Skin epidermis (tissue), 12 donors: ENCODE measurements at regions not wholly inside any gene's neighbourhood (a gene's known extent, or its start where the extent isn't known, plus 50 kb on each side); places are given as distances from the start of the nearest gene placed in this dataset.
"Not testable (repeated sequence)": the region's sequence is repeated elsewhere in the genome, so short reads cannot be mapped to it uniquely, and the experiment has no call there.

Experiments
- H3K27ac ChIP-seq, 21 experiments: fragments of 200-600 bp; sonication (generic) in 11 of 21; one replicate each; pipeline ENCODE4 v1.5.0; 2020; ENCODE audit warnings: mild to moderate bottlenecking in 3 of 21, inconsistent platforms in 2 of 21, moderate library complexity in 2 of 21
- H3K4me3 ChIP-seq, 7 experiments: fragments of 200-600 bp; sonication (generic) in 2 of 7; one replicate each; pipeline ENCODE4 v1.5.0; 2020; ENCODE audit warnings: inconsistent platforms in 2 of 7, mild to moderate bottlenecking in 2 of 7, moderate library complexity in 1 of 7

DNA sequence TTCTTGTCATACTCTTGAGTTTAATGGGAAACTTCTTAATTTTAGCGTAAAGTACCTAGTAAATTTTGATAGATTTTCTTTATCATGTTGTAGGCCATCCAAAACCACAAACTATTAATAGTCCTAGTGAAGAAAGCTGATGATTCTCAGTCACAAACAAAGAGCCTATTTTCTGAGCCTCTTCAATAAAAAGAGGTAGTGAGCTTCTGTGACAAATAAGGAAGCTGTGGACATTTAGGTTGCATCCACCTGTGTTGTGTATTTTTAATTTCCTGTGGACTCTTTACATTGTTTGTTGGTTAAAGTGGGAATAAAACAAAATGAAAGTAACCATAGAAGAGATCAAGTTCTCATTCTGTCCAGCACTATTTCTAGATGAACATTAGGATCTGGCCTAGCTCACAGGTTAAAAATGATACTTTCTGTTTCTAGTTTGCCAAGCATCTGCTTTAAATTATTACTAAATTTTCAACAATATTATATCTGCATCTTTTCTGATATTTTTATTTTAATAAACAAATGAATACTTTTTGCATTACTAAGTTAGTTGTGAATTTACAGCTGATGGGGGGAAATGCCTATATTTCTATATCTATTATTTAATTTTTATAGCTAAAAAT lies 702.2 kb upstream of the ADGRL4 start:
- no peak overlapping the region for H3K27ac ChIP-seq
- no peak overlapping the region for H3K4me3 ChIP-seq

DNA sequence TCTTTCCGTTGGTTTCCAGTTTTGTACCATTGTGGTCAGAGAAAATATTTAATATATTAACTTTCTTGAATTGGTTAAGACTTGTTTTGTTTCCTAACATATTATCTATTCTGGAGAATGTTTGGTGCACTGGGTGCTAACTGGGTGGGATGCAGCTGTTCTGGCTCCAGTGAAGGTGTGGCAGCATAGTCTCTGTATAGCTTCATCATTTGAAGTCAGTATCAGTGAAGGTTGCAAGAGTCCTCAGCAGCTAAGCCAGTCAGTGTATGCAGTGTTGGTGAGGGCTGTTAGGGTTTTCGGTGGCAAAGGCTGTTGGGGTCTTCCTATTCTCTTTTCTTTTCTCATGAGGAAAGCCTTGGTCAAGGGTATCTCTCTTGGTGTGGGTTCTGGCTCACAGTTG lies 698.7 kb upstream of the ADGRL4 start:
- H3K27ac ChIP-seq, result no peak overlapping the region
- H3K4me3 ChIP-seq, result no peak overlapping the region

DNA sequence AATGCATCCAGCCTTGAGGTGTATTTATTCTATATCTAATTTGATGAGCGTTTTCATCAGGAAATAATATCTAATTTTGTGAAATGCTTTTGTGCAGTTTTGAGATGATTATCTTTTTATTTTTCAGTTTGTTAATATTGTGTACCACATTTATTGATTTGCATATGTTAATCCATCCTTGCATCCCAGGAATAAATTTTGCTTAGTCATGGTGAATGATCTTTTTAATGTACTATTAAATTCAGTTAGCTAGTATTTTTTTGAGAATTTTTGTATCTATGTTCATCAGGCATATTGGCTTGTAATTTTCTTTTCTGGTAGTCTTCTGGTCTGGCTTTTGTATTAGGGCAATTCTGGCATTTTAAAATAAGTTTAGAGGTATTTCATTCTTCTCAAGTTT lies 697.5 kb upstream of the ADGRL4 start:
- Histone ChIP-seq H3K27ac (no peak overlapping the region), H3K4me3 (no peak overlapping the region)

DNA sequence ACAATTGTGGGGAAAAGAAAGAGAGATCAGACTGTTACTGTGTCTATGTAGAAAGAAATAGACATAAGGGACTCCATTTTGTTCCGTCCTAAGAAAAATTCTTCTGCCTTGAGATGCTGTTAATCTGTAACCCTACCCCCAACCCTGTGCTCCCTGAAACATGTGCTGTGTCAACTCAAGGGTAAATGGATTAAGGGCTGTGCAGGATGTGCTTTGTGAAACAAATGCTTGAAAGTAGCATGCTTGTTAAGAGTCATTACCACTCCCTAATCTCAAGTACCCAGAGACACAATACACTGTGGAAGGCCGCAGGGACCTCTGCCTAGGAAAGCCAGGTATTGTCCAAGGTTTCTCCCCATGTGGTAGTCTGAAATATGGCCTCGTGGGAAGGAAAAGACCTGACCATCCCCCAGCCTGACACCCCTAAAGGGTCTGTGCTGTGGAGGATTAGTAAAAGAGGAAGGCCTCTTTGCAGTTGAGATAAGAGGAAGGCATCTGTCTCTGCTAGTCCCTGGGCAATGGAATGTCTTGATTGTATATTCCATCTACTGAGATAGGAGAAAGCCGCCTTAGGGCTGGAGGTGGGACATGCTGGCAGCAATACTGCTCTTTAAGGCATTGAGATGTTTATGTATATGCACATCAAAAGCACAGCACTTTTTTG lies 695.9 kb upstream of the ADGRL4 start:
- H3K27ac ChIP-seq, H3K4me3 ChIP-seq: not testable (repeated sequence)

DNA sequence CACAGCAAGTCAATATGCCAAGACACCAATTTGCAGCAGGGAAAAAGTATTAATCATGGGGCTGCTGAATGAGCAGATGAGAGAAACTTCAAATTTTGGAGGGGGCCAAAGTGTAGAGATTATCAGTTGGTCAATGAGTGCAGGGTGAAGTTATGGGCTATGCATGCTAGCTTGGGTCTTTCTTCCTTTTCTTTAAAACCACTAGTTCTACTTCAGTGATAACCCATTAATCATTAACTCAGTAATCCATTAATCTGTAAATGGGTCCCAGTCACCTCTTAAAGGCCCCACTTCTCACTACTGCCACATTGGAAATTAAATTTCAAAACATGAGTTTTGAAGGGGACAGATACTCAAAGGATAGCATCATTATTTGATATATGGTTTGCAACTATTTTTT lies 688.6 kb upstream of the ADGRL4 start:
- H3K4me3 ChIP-seq, result no peak overlapping the region

DNA sequence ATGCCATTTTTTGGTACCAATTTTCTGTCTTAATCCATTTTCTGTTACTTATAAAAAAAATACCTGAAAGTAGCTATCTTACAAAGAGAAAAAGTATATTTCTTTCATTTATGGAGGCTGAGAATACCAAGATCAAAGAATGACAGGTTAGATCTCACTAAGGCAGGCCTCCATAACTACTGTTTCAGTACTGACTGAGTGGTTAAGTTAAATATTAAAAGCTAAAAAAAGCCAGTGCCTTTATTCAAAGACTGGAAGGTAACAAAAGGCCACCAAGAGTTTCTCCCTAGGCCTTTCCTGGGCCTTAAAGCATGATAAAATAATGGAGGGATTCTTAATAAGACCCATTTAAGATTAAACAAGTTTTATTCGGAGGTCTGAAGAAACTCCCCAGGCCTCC lies 687.7 kb upstream of the ADGRL4 start:
- H3K27ac ChIP-seq, result no peak overlapping the region

More for the DNA sequence above, 688.6 kb upstream of the ADGRL4 start:
- H3K27ac ChIP-seq, result no peak overlapping the region

DNA sequence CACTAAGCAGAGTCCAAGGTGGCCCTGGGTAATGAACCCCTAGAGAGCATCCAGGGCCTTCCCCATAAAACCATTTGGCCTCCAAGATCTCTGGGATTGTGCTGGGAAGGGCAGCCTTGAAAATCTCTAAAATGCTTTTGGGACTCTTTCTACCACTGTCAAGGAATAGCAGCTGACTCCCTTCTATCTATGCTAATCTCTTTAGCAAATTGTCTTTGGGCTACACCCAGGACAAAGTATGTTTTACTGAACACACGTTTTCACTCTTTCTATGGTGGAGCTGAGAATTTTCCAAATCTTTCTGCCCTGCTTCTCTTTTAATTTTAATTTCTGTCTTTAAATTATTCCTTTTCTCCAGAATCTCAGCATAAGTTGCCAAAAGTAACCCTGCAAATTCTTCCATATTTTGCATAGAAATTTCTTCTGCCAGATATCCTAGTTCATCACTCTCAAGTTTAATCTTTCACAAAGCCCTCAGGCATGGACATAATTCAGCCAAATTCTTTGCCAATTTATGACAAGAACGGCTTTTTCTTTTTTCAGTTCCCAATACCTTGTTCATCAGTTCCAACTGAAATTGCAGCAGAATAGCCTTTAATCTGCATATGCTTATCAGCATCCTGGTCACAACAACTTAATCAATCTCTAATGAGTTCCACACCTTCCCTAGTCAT lies 687.0 kb upstream of the ADGRL4 start:
- Histone ChIP-seq H3K4me3 (no peak overlapping the region), H3K27ac (no peak overlapping the region)

More for the DNA sequence above, 687.7 kb upstream of the ADGRL4 start:
- no peak overlapping the region for H3K4me3 ChIP-seq

DNA sequence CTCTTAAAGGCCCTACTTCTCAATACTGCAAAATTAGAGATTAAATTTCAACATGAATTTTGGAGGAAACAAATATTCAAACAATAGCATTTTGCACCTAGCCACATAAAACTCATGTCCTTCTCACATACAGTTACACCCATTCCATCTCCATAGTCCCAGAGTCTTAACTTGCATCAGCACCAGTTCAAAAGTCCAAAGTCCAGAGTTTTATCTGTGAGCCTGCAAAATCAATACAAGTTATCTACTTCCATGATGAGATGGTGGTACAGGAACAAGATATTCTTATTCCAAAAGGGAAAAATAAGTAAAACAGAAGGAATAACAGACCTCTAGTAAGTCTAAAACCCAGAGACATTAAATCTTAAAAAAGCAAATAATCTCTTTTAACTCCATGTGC lies 686.0 kb upstream of the ADGRL4 start:
- no peak overlapping the region for H3K4me3 ChIP-seq
- H3K27ac ChIP-seq, result no peak overlapping the region

DNA sequence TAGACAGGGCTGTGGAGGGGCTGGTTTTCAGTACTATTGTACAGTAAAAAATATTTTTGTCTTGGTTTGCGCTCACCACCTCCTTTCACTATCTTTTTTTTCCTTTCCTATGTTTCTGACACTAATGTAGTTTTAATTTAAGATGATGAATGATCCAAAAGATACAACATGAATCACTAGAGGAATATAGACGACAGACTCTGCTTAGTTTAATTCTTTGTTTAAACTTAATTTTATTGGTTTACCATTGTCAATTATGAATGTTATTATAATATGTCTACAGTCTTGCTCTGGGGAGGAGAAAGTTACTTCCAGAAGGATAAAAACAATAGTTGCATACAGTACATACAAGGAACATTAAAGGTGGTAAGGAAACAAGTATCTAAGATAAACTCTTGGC lies 682.4 kb upstream of the ADGRL4 start:
- Histone ChIP-seq H3K4me3 (no peak overlapping the region), H3K27ac (no peak overlapping the region)

DNA sequence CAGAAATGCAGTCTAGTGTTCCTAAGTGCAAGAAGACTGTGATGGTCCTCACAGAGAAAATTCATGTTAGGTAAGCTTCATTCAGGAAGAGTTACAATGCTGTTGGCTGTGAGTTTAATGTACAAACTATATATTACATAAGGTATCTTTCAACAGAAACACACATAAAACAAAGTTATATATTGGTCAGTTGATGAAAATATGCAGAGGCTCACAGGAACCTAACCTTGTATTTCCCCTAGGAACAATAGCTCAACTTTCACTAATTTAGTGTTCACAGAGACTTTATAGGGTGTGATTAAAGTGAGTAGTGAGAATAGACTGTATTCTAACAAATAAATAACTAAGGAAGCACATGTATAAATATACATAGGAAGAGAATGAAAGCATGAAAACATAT lies 676.9 kb upstream of the ADGRL4 start:
- Histone ChIP-seq H3K4me3 (no peak overlapping the region), H3K27ac (no peak overlapping the region)

DNA sequence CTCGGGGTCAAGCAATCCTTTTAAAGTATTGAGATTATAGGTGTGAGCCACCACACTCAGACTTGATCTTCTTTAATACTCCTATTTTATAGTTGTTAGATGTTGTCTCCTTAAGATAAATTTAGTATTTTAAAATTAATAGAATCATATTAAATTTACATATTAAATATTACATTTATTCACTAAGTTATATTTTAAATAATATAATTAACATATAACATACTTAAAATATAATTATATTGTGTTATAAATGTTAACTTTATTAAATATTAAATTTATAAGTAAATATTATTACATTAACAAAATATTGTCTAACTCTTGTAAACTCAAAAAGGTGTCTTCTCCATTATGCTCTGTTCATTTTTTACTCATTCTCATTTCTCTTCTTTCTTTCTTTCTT lies 675.9 kb upstream of the ADGRL4 start:
- H3K4me3 ChIP-seq, result no peak overlapping the region
- no peak overlapping the region for H3K27ac ChIP-seq

DNA sequence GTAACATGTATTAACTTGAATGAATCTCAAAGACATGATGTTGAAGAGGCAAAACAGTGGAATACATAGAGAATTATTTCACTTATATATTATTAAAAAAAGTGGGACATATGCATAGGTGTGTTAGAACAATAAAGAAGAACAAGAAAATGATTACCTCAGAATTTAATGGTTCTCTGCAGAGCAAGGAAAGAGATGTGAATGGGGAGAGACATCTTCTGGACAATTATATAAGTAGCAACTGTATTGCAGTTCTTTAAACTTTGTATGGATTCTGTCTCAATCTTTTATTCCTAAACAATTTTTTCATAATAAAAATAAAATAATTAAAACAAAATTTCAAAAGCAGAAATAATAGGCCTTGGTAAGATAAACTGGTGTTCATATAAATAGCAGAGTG lies 674.9 kb upstream of the ADGRL4 start:
- H3K27ac ChIP-seq, result no peak overlapping the region
- H3K4me3 ChIP-seq, result no peak overlapping the region

DNA sequence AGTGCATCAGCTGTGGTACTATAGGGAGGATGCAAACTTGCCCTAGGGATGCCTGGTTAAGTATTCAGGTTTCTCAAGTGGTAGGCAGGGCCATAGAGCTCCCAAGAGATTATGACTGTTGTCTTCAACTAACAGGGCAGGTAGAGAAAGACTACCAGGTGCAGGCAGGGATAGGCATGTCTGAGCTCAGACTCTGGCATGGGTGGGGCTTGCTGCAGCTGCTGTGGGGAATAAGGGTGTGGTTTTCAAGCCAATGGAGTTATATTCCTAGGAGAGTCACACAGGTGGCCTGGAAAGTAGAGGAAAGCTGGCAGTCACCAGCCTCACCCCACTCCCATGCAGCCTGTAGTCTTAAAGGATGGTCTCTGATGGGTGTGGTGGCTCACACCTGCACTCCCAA lies 673.4 kb upstream of the ADGRL4 start:
- H3K4me3 ChIP-seq, result no peak overlapping the region

DNA sequence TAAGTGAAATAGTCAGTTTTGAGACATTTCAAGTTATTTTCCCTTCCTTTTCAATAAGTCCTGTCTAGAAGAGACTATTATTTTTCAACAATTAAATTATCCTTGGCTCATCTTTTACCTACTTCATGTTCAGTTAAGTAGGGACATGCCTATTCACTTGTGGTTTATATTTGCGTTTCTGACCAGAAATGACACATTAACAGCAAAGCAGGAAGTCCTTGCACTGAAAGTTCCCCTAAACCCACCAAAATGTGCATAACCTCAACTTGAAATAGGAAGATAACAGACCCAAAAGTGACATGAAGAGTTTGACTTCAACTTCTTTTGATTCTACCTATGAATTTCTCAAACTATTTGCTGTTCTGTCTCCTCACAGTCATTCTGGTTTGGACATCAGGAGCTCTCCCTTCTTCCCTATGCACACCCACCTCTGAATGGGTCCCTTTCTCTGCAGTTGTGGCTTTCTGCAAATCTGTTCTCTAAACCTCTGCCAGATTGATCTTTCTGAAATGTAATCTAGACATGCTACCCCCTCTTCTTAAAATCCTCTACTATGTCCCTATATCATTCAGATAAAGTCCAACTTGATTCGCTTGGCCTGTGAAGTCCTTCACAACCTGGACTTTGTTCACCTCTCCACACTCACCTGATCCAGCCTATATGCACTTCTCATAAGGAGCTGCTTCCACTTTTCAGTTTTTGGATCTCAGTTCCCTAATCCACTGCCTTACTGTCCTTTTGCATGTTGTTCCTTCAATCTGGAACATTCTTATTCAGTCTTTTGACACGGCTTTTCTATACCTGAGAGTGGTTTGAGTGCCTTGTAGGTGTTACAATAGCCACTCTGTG lies 661.5 kb upstream of the ADGRL4 start:
- Histone ChIP-seq H3K27ac (no peak overlapping the region), H3K4me3 (no peak overlapping the region)

More for the DNA sequence above, 673.4 kb upstream of the ADGRL4 start:
- H3K27ac ChIP-seq, result no peak overlapping the region

DNA sequence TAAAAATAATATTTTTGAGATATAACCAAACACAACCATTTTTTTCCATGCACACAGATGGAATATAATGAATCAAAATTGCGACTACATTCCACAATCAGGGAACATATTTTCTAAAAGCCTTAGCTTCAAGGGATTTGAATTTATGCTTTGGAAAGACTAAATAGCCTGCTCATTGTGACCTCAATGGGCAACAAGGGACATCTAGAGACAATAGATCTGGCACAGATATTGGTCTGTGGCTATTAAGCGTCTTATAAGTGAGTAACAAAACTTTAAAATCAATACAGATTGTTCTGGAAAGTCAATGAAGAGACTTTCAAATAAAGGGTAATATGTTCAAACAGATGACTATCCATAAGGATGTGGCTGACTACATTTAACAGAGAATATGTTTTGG lies 660.6 kb upstream of the ADGRL4 start:
- Histone ChIP-seq H3K4me3 (no peak overlapping the region), H3K27ac (no peak overlapping the region)

DNA sequence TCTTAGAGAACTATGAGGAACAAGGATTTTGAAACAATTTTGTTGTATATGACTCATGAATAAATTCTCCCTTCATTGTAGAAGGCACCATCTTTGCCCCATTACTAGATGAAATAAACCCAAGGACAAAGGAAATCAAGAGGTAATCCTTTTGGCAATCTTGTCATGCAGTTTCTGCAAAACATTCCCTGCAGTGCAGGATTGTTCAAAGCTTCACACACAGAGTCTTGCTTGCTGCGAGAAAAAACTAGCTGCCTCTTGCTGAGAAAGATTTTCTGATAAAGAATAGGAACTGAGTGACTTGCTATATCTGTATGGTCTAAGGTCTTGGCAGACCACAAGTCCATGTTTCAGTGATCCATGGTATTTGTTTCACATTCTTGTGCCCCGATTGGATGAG lies 657.4 kb upstream of the ADGRL4 start:
- H3K27ac ChIP-seq, result no peak overlapping the region
- no peak overlapping the region for H3K4me3 ChIP-seq

DNA sequence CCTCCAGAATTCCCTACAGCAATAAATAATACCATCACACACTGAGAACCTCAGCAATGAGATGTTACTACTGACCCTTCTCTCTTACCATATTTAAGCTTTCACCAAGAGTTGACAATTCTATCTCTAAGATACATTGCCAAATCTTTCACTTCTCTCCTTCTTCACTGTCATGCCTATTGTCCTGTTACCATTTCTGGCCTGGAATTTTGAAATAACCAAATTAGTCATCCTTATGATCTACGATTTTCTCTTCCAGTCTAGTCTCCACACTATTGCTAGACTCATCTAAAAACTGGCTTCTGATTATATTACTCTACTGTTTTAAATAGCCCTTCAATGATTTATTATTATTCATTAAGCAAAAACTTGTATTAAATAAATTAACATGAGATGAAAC lies 656.1 kb upstream of the ADGRL4 start:
- H3K27ac ChIP-seq, result no peak overlapping the region

DNA sequence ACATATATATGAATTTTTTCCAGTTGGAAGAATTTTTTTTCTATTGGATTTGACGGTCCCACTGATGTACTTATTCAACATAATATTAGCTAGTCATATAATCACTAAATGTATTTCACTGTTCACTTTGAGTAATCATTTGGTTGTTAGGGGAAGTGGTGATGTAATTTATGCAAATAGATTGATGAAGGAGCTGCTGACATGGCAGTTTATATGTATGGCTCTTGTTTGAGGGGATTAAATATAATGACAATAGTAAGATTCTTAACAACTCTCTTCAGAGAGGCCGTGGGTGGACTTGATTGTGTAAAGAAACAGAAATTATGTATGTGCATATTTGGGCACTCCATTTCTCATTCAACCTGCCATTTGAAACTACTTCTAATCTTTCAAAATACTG lies 653.6 kb upstream of the ADGRL4 start:
- no peak overlapping the region for H3K27ac ChIP-seq
- H3K4me3 ChIP-seq, result no peak overlapping the region

More for the DNA sequence above, 656.1 kb upstream of the ADGRL4 start:
- H3K4me3 ChIP-seq, result no peak overlapping the region

DNA sequence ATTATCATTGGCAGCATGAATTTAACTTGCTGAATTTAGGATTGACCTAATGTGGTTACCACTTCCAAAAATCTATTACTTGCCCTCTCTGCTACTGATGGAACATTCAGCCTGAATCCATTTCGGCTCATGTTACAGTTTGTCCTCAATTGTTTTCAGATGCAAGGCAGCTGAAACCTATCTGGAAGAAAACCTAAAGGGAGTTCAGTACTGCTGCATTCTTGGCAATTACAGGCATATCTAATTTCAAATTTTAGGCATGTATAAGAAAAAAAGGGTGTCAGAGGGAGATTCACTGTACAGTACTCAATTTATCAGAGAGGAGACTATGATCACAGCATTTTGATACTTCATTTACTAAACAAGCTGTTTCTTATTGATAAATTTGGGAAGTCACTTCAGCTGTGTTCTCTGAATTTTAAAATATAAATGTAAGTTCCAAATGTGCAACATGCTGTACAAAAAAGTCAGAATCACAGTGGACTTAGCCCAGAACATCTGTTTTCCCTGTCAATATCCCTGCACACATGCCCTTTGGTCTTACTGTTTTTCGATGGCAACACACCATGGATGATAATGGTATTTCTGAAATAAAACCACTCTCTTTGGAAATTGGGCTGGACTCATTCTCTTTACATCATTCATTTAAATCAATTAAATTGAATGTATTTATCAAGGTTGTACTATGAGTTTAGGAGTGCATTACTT lies 651.6 kb upstream of the ADGRL4 start:
- Histone ChIP-seq H3K4me3 (no peak overlapping the region), H3K27ac (no peak overlapping the region)

DNA sequence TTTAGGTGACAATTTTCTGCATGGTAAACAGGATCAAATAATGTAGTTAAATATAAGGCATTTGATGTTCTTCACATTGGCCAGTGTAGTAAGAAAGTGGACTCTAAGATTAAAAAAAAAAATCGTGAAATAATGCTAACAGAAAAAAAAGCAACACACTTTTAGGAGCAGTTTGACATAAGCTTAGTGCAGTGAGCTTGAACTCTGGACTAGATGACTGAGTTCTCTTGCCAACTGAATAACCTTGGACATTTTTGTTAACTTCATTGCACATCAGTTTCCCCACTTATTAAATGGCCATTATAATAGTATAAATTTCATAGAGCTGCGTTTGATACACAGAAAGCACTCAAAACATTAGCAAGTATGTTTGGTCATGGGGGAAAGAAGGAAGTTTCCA lies 649.3 kb upstream of the ADGRL4 start:
- Histone ChIP-seq H3K4me3 (no peak overlapping the region), H3K27ac (no peak overlapping the region)
